ENCODE measurements at regions not wholly inside any gene's neighbourhood (a gene's known extent, or its start where the extent isn't known, plus 50 kb on each side); places are given as distances from the start of the nearest gene placed in this dataset.
"Not testable (repeated sequence)": the region's sequence is repeated elsewhere in the genome, so short reads cannot be mapped to it uniquely, and the experiment has no call there.

DNA sequence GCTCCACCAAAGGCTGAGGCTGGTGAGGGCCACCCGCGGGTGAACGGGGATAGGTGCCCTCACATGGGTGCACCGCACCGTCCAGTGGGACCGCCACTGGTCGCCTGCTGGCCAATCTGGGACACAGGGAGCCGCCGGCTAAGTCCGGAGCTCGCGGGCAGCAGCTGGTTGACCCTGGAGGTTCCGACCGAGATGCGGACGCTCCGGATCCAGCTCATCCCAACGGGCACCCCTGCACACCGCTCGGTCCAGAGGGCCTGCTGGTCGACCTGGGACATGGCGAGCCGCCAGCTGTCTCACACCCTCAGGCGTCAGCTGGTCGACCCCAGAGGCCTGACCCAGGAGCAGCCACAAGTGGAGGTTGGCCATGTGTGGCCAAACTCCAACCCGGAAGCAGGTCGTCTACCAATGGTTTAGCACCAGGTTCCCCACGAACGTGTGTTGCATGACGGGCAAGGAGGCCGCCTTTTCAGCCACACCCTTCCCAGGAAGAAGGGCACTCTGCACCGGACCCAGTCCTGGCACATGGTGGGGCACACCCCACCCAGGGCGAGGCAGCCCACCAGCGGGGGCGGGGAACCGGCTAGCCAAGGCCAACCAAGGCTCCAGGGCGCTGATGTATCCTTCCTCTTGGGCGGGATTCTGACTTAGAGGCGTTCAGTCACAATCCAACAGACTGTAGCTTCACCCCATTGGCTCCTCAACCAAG lies 746.0 kb upstream of the DEFB115 start:
- in situ Hi-C loops (cut with HindIII; ENCODE audit: low sequenced_read_pairs), result no loop called here
- DNase-seq (ENCODE audit: low read depth), result no peak
- no peak overlapping the region for H3K4me3 ChIP-seq (ENCODE audit: low read depth, low read length)
- TF ChIP-seq, protein P1, sequence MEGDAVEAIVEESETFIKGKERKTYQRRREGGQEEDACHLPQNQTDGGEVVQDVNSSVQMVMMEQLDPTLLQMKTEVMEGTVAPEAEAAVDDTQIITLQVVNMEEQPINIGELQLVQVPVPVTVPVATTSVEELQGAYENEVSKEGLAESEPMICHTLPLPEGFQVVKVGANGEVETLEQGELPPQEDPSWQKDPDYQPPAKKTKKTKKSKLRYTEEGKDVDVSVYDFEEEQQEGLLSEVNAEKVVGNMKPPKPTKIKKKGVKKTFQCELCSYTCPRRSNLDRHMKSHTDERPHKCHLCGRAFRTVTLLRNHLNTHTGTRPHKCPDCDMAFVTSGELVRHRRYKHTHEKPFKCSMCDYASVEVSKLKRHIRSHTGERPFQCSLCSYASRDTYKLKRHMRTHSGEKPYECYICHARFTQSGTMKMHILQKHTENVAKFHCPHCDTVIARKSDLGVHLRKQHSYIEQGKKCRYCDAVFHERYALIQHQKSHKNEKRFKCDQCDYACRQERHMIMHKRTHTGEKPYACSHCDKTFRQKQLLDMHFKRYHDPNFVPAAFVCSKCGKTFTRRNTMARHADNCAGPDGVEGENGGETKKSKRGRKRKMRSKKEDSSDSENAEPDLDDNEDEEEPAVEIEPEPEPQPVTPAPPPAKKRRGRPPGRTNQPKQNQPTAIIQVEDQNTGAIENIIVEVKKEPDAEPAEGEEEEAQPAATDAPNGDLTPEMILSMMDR (IDR thresholded peaks at IDR 0.05; ENCODE audit: low read depth, low read length, missing control alignments), result no peak

DNA sequence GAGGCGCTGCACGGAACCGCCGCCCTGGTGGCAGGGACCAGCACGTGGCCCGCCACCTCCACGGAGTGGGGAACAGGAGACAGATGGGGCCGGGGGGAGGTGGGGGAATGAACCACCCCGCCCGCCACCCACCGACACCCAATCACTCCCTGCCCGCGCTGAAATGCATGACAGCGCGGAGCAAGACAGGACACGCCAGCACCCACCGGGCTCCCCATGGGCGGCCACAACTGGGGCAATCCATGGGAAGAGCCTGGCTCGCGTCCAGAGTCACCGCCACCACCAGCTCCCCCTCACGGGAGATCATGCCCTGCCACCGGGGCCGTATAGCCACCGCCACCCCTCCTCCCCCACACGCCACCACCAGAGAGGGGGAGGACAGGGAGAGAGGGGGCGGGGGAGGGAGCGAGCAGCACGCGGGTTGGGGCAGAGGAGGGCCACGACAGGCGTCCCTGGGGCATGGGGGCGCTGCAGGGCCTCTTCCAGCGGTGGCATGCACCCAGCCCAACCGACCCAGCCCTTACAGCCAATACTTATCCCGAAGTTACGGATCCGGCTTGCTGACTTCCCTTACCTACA lies 744.3 kb upstream of the DEFB115 start:
- DNase-seq (ENCODE audit: low read depth), result no peak
- H3K4me3 ChIP-seq (ENCODE audit: low read depth, low read length), result no peak overlapping the region
- in situ Hi-C loops (cut with HindIII; ENCODE audit: low sequenced_read_pairs), result no loop called here
- TF ChIP-seq, protein P1 (IDR thresholded peaks at IDR 0.05; ENCODE audit: low read depth, low read length, missing control alignments), result no peak

DNA sequence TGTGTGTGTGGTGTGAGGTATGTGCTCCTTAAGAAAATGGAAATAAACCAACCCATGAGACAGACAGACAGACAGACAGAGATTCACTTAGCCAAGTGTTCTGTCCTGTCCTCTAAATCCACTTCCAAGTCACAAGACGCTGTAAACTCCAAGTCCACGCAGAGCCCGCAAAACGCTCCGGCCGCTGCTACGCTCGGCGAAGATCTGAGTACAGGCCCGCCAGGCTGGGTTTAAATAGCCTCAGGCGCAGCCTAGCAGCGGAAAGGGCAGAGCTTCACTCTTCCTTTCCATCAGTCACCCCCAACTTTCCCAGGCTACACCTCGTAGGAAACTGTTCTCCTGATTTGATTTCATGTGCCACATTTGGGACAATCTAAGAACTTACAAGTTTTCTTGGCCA lies 741.5 kb upstream of the DEFB115 start:
- DNase-seq (ENCODE audit: low read depth); in situ Hi-C loops (cut with HindIII; ENCODE audit: low sequenced_read_pairs); H3K4me3 ChIP-seq (ENCODE audit: low read depth, low read length): not testable (repeated sequence)

DNA sequence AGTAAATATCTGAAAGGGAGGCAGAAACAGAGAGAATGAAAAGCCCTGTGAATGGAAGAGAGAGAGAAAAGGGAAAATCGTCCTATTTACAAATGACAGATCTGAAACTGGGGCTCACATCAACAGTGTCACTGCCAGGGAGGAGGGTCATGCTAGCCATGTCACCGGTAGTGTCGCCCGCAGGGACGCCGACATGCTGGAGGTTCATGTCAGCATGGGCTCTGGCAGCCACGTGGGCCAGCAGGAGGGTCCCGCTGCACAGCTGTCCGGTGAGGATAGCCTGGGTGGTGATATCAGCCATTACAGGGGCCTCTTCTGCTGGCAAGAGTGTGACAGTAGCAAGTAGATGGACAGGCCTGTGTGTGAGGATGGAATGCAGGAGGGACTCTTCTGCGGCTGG lies 738.6 kb upstream of the DEFB115 start:
- DNase-seq (ENCODE audit: low read depth); in situ Hi-C loops (cut with HindIII; ENCODE audit: low sequenced_read_pairs); H3K4me3 ChIP-seq (ENCODE audit: low read depth, low read length): not testable (repeated sequence)

DNA sequence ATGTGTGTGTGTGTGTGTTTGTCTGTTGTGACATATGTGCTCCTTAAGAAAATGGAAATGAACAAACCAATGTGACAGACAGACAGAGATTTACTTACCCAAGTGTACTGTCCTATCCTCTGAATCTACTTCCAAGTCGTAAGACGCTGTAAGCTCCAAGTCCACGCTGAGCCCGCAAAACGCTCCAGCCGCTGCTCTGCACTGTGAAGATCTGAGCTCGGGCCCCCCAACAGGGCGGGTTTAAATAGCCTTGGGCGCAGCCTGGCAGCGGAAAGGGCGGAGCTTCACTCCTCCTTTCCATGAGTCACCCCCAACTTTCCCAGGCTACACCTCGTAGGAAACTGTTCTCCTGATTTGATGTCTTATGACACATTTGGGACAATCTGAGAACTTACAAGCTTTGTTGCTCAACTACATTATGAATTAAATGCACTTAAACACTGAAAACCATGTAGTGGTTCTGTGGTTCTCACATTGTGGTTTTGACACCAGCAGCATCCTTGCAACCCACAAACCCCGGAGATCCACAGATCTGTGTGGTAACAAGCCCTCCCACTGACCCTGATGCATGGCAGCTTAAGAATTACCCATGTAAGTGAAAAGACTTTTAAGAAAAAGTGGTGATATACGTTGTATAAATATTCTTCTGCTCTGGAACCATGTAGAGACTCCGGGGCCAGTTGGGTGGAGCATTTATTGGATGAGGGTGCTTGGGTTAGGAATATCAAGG lies 735.6 kb upstream of the DEFB115 start:
- H3K4me3 ChIP-seq (ENCODE audit: low read depth, low read length); in situ Hi-C loops (cut with HindIII; ENCODE audit: low sequenced_read_pairs): not testable (repeated sequence)

DNA sequence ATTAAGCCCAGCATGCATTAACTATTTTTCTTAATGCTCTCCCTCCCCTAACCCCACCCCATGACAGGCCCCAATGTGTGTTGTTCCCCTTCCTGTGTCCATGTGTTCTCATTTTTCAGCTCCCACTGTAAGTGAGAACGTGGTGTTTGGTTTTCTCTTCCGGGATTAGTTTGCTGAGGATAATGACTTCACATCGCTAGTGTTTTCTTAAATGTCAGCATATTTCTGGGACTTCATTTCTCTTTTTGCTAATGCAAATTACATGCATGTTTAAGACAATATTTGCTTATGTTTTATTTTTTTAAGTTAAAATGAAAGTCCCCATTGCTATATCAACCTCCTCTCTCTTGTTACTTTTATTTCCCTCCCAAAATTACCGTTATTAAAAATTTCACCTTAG lies 733.3 kb upstream of the DEFB115 start:
- H3K4me3 ChIP-seq (ENCODE audit: low read depth, low read length); in situ Hi-C loops (cut with HindIII; ENCODE audit: low sequenced_read_pairs); DNase-seq (ENCODE audit: low read depth): not testable (repeated sequence)

More for the DNA sequence above, 735.6 kb upstream of the DEFB115 start:
- not testable (repeated sequence) for DNase-seq (ENCODE audit: low read depth)

DNA sequence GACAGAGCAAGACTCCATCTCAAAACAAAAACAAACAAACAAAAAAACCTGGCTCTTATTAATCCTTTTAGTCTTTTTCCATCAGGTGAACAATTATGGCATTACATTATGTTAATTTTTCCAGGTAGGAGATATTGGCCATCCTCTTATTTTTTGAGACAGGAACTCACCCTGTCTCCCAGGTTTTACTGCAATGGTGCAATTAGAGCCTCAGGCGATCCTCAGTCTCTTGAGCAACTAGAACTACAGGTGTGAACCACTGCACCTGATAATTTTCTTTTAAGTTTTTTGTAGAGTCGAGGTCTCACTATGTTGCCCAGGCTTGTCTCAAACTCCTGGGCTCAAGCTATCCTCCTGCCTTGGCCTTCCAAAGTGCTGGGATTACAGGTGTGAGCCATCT lies 732.7 kb upstream of the DEFB115 start:
- H3K4me3 ChIP-seq (ENCODE audit: low read depth, low read length); in situ Hi-C loops (cut with HindIII; ENCODE audit: low sequenced_read_pairs); DNase-seq (ENCODE audit: low read depth): not testable (repeated sequence)

DNA sequence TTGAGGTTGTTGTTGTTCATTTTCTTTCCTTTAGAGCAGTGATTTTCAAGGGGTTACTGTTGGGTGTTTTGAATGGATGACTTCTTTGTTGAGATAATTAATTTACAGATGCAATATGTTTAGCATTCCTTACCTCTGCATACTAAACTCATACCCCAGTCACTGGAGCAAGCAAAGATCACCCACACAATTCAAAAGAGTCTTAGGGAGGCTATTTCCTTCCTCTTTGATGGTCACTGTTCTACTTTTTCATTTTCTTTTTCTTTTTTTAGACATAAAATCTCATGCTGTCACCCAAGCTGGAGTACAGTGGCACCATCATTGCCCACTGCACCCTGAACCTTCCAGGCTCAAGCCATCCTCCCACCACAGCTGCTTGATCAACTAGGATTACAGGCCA lies 723.8 kb upstream of the DEFB115 start:
- H3K4me3 ChIP-seq (ENCODE audit: low read depth, low read length); DNase-seq (ENCODE audit: low read depth); in situ Hi-C loops (cut with HindIII; ENCODE audit: low sequenced_read_pairs): not testable (repeated sequence)

DNA sequence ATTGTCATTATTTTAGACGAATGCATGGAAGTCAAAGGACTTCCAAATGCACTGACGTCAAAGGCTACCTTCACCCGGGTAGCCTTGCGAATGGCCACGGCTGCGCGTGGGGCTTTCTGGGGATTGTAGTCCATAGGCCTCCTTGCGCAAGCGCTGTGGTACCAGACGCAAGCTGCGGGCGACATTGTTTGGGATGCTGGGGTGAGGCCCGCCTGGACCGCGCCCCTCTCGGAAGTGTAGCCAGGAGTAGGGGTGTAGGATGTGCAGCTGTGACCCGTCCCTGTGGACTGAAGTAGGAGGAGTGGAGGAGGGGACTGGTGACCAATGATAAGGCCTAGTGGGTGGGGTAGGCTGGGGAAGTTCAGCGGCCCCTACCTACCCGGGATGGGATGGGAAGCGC lies 720.0 kb upstream of the DEFB115 start:
- in situ Hi-C loops (cut with HindIII; ENCODE audit: low sequenced_read_pairs); DNase-seq (ENCODE audit: low read depth); H3K4me3 ChIP-seq (ENCODE audit: low read depth, low read length): not testable (repeated sequence)

DNA sequence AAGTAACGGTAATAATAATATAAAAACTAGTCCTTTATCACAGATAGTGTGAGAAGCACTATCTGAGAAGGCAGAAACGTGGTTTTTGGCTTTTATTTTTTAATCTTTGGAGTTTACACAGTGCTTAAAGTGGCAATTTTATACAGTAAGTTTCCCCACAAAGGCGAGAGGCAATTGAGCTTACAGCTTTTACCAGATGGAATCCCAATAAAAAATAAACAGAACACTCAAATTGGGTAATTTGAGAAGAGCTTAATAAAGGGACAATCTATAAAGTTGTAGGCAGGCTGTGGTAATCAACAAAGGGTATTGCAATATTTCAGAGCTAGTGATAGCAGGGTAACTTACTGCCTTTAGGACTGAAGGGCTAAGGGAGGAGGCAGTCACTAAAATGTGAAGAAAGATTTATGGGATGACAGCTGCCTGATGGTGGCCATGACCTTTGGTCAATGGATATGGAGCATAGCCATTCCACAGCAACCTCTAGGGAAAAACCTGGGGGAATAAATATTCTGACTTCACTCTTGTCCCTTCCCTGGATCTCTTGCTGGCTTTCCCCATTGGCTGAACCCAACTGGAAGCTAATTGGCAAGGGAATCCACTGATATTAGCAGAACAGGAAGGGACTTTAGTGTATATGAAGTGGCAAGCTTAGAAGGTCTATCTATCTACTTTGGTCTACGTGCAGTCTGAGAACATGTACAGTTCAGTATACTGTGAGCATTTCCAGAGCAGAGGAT lies 717.0 kb upstream of the DEFB115 start:
- H3K4me3 ChIP-seq (ENCODE audit: low read depth, low read length); DNase-seq (ENCODE audit: low read depth); in situ Hi-C loops (cut with HindIII; ENCODE audit: low sequenced_read_pairs): not testable (repeated sequence)

DNA sequence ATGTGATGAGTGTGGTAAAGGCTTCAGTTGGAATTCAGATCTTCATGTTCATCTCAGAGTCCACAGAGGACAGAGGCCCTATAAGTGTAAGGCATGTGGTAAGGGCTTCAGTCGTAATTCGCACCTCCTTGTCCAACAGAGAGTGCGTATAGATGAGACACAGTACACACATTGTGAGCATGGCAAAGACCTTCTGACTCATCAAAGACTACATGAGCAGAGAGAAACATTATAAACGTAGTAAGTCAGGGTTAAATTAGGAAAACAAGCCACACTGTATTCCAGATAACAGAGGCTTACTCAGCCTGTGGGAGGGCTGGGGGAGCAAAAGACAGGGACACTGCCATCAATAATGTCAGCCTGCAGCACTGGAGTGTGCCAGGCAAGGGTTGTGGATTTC lies 706.2 kb upstream of the DEFB115 start:
- in situ Hi-C loops (cut with HindIII; ENCODE audit: low sequenced_read_pairs); H3K4me3 ChIP-seq (ENCODE audit: low read depth, low read length); DNase-seq (ENCODE audit: low read depth): not testable (repeated sequence)

DNA sequence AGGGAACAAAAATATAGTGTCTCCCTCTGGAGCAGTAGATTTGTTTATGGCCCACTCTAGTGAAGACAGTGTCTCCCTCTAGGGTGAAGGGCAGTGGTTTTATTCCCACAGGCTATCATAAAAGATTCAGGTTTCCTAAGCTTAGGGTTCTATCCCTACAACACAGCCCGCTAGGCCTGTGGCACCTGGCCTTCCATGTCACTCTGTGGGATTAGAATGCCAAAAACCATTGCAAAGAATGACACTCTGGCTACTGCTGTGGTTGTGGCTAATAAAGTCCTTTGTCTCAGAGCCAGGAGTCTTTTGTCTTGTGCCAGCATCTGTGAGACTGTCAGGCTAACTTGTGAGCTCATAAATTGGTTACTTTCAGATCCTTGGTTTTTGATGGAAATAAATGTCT lies 700.7 kb upstream of the DEFB115 start:
- H3K4me3 ChIP-seq (ENCODE audit: low read depth, low read length); in situ Hi-C loops (cut with HindIII; ENCODE audit: low sequenced_read_pairs); DNase-seq (ENCODE audit: low read depth): not testable (repeated sequence)

DNA sequence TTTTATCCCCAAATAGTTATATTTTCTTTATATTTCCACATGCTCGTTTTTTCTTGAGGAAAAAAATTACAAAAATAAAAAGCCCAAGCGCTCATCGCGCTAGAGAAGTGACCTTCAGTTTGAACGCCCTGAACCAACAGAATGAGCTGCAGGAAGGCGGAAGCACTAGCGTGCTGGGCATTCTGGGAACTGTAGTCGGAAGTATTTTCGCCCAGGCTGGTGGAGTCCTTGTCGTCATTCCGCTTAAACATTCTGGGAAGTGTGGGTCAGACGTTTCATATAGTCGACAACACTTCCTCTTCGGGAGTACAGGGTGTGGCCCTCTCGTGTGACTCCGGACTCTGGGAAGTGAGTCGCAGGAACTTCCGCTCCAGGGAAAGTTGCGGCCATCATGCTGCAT lies 692.4 kb upstream of the DEFB115 start:
- in situ Hi-C loops (cut with HindIII; ENCODE audit: low sequenced_read_pairs); DNase-seq (ENCODE audit: low read depth); H3K4me3 ChIP-seq (ENCODE audit: low read depth, low read length): not testable (repeated sequence)

DNA sequence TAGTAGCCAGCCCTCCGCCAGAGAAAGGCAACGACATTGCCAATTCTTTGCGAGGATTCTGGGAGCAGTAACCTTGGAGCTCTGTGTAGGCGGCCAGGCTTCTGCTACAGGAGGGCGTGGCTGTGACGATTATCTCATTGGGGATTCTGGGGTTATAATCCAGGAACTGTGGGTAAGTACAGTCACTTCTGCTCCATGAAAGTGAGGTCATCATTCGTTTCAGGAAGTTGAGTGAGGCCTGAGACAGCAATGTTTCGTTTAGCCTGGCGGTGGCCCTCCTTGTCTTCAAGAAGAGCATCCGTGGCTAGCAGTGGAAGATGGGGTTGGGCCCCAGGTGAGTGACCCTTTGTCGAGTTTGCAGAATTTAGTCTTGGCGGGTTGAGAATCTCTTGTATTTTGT lies 687.6 kb upstream of the DEFB115 start:
- H3K4me3 ChIP-seq (ENCODE audit: low read depth, low read length); DNase-seq (ENCODE audit: low read depth); in situ Hi-C loops (cut with HindIII; ENCODE audit: low sequenced_read_pairs): not testable (repeated sequence)

DNA sequence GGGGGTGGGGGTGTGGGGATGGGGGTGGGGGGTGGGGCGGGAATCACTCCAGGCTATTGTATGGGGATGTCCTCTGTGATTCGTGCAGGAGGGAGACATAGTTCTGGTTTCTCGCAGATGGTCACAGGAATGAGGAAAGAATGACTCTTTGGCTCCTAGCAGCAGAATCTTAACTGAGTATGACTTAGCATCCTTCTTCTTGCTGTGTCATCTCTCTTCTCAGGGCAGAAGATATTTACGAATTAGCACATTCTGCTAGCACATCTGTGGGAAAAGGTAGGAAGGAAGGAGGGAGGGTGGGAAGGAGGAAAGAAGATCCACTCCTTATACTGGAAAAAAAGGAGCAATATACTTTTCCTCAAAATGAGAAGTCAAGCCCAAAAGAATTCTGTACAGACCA lies 686.8 kb upstream of the DEFB115 start:
- in situ Hi-C loops (cut with HindIII; ENCODE audit: low sequenced_read_pairs); H3K4me3 ChIP-seq (ENCODE audit: low read depth, low read length); DNase-seq (ENCODE audit: low read depth): not testable (repeated sequence)
